Peyer's patch (tissue), 4 donors: ENCODE measurements at regions not wholly inside any gene's neighbourhood (a gene's known extent, or its start where the extent isn't known, plus 50 kb on each side); places are given as distances from the start of the nearest gene placed in this dataset.

Experiments used
- DNase-seq, 3 donors: peaks; one replicate each; pipeline ENCODE4 v3.0.0-alpha.2; 2017 to 2019
- H3K27ac ChIP-seq, 4 donors: fragments of 200-600 bp; sonication (generic); one replicate each; pipeline ENCODE4 v1.5.1; 2016 to 2019
- H3K27me3 ChIP-seq, 2 donors: fragments of 200-600 bp; sonication (generic); one replicate each; pipeline ENCODE4 v1.5.1; 2019
- H3K36me3 ChIP-seq, 3 donors: fragments of 200-600 bp; sonication (generic); one replicate each; pipeline ENCODE4 v1.5.1; 2016 to 2019
- H3K4me1 ChIP-seq, 4 donors: fragments of 200-600 bp; sonication (generic); one replicate each; pipeline ENCODE4 v1.5.1; 2016 to 2019
- H3K4me3 ChIP-seq, 4 donors: fragments of 200-600 bp; sonication (generic); 1 replicate in 3 of 4; 2 replicates in 1 of 4; pipeline ENCODE4 v1.5.1; 2016 to 2019; ENCODE audit warnings: mild to moderate bottlenecking in 1 of 4
- H3K9me3 ChIP-seq, 4 donors: fragments of 200-600 bp; sonication (generic); one replicate each; pipeline ENCODE4 v1.5.1; 2016 to 2019; ENCODE audit warnings: mild to moderate bottlenecking in 1 of 4
- CTCF ChIP-seq, 6 experiments: fragments of 450-650 bp in 4 of 6; fragments of 200-600 bp in 2 of 6; sonication (generic) in 1 of 6; IDR thresholded peaks; one replicate each; pipeline ENCODE4 v1.5.1; 2017 to 2019; ENCODE audit warnings: antibody characterized with exemption in 6 of 6, mild to moderate bottlenecking in 3 of 6, moderate library complexity in 1 of 6
- POLR2A ChIP-seq, 2 donors: fragments of 450-650 bp; IDR thresholded peaks; one replicate each; pipeline ENCODE4 v1.5.1; 2017; ENCODE audit warnings: antibody characterized with exemption in 2 of 2, mild to moderate bottlenecking in 2 of 2, moderate library complexity in 2 of 2

GRCh38 chr13:105509981-105510762, 1025.3 kb downstream of the EFNB2 start:
- Histone ChIP-seq H3K9me3 (no peaks in the 10 kb centered on the region), H3K4me3 (no peak overlapping the region), H3K27me3 (no peaks in the 10 kb centered on the region), H3K4me1 (no peaks in the 10 kb centered on the region), H3K27ac (no peak overlapping the region), H3K36me3 (no peaks in the 10 kb centered on the region)
- no peak for TF ChIP-seq CTCF (IDR thresholded peaks at IDR 0.05)
- no peak for TF ChIP-seq POLR2A (IDR thresholded peaks at IDR 0.05)
- DNase-seq = no peak

GRCh38 chr13:105506463-105506862, 1029.0 kb downstream of the EFNB2 start:
- DNase-seq = no peak
- H3K27me3 ChIP-seq = no peaks in the 10 kb centered on the region
- no peaks in the 10 kb centered on the region for H3K4me1 ChIP-seq
- H3K27ac ChIP-seq = no peak overlapping the region
- H3K36me3 ChIP-seq = no peaks in the 10 kb centered on the region
- H3K4me3 ChIP-seq = no peak overlapping the region
- TF ChIP-seq POLR2A (IDR thresholded peaks at IDR 0.05) (no peak), CTCF (IDR thresholded peaks at IDR 0.05) (no peak)
- no peaks in the 10 kb centered on the region for H3K9me3 ChIP-seq

GRCh38 chr13:105502193-105502592, 1033.3 kb downstream of the EFNB2 start:
- TF ChIP-seq POLR2A (IDR thresholded peaks at IDR 0.05) = no peak
- no peak for TF ChIP-seq CTCF (IDR thresholded peaks at IDR 0.05)

GRCh38 chr13:105497597-105497996, 1037.9 kb downstream of the EFNB2 start:
- Histone ChIP-seq H3K27ac (no peak overlapping the region), H3K4me3 (no peak overlapping the region), H3K4me1 (no peaks in the 10 kb centered on the region), H3K27me3 (no peaks in the 10 kb centered on the region), H3K36me3 (no peaks in the 10 kb centered on the region), H3K9me3 (no peaks in the 10 kb centered on the region)
- no peak for DNase-seq
- TF ChIP-seq POLR2A (IDR thresholded peaks at IDR 0.05) (no peak), CTCF (IDR thresholded peaks at IDR 0.05) (no peak)

More at GRCh38 chr13:105502193-105502592, 1033.3 kb downstream of the EFNB2 start:
- H3K27me3 ChIP-seq = no peaks in the 10 kb centered on the region
- no peaks in the 10 kb centered on the region for H3K4me1 ChIP-seq
- no peaks in the 10 kb centered on the region for H3K36me3 ChIP-seq
- no peaks in the 10 kb centered on the region for H3K9me3 ChIP-seq
- no peak overlapping the region for H3K27ac ChIP-seq
- DNase-seq = no peak
- H3K4me3 ChIP-seq = no peak overlapping the region

- Histone ChIP-seq H3K27me3 (no peaks in the 10 kb centered on the region), H3K36me3 (no peaks in the 10 kb centered on the region), H3K27ac (no peak overlapping the region), H3K9me3 (no peaks in the 10 kb centered on the region), H3K4me1 (no peaks in the 10 kb centered on the region), H3K4me3 (no peak overlapping the region)
- TF ChIP-seq POLR2A (IDR thresholded peaks at IDR 0.05) (no peak), CTCF (IDR thresholded peaks at IDR 0.05) (no peak)
- no peak for DNase-seq
Measured at GRCh38 chr13:105492216-105492615, 1043.2 kb downstream of the EFNB2 start.
